ENCODE measurements at regions not wholly inside any gene's neighbourhood (a gene's known extent, or its start where the extent isn't known, plus 50 kb on each side); places are given as distances from the start of the nearest gene placed in this dataset.

- no peak for DNase-seq
These were observed 192.5 kb downstream of the TTLL2 start for GRCh38 chr6:167517254-167517916.

GRCh38 chr6:167523426-167523825 lies 198.5 kb downstream of the TTLL2 start:
- DNase-seq = no peak

GRCh38 chr6:167524261-167525111 lies 199.6 kb downstream of the TTLL2 start:
- no peak for DNase-seq

- no peak for DNase-seq
These were observed 200.9 kb downstream of the TTLL2 start for GRCh38 chr6:167525774-167526173.

GRCh38 chr6:167526465-167527368 lies 201.8 kb downstream of the TTLL2 start:
- no peak for DNase-seq

- DNase-seq = no peak
These were observed 203.4 kb downstream of the TTLL2 start for GRCh38 chr6:167528239-167528638.

- DNase-seq = no peak
These were observed 204.1 kb downstream of the TTLL2 start for GRCh38 chr6:167528976-167529375.

GRCh38 chr6:167529444-167530335 lies 204.8 kb downstream of the TTLL2 start:
- no peak for DNase-seq

- no peak for DNase-seq
These were observed 206.1 kb downstream of the TTLL2 start for GRCh38 chr6:167530951-167531350.

GRCh38 chr6:167532410-167533288 lies 207.8 kb downstream of the TTLL2 start:
- no peak for DNase-seq

- DNase-seq = no peak
These were observed 209.0 kb downstream of the TTLL2 start for GRCh38 chr6:167533851-167534250.

- DNase-seq = no peak
These were observed 212.9 kb downstream of the TTLL2 start for GRCh38 chr6:167537816-167538215.

- DNase-seq = no peak
These were observed 213.9 kb downstream of the TTLL2 start for GRCh38 chr6:167538746-167539145.

GRCh38 chr6:167540796-167541195 lies 215.9 kb downstream of the TTLL2 start:
- no peak for DNase-seq

- DNase-seq = no peak
These were observed 216.7 kb downstream of the TTLL2 start for GRCh38 chr6:167541544-167541943.

GRCh38 chr6:167543602-167544497 lies 219.0 kb downstream of the TTLL2 start:
- DNase-seq = no peak

GRCh38 chr6:167546611-167547327 lies 221.9 kb downstream of the TTLL2 start:
- DNase-seq = no peak

GRCh38 chr6:167547328-167547692 lies 222.4 kb downstream of the TTLL2 start:
- DNase-seq = no peak

- DNase-seq = no peak
These were observed 222.9 kb downstream of the TTLL2 start for GRCh38 chr6:167547751-167548150.
